ENCODE measurements at regions not wholly inside any gene's neighbourhood (a gene's known extent, or its start where the extent isn't known, plus 50 kb on each side); places are given as distances from the start of the nearest gene placed in this dataset.

DNA sequence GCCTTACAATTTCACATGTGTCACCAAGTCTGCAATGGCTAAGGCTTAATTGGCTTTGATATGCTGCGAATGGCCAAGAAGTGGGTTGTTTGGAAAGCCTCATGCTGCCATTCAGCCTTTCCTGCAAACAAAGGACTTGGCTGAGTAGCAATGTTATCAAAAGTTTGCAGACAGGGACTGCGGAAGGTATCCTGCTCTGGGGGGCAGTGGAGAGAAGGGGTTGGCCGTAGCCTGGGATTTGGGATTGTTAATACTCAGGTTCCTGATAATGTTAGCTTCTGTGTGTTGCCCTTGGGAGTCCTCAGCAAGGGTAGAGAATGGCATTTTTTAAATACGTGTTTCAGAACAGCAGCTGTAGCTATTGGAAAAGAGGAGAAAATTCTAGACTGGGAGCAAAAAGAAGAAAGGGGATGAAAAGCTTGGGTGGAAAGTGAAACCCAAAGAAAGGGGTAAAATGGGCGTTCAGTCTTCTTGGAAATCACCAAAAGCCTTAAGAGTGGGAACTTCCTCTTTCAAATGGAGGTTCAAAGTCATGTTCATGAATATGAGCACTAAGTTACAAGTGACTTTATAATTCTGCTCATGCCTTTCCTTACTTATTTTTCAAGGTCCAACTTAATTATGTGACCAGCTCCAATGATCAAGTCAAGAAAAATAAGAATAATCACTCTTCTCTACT lies 325.1 kb downstream of the RNF144A start:
- no peak for TF ChIP-seq POLR2AphosphoS5 (IDR thresholded peaks at IDR 0.05; ENCODE audit: low read depth, low read length)
- TF ChIP-seq, protein P1, sequence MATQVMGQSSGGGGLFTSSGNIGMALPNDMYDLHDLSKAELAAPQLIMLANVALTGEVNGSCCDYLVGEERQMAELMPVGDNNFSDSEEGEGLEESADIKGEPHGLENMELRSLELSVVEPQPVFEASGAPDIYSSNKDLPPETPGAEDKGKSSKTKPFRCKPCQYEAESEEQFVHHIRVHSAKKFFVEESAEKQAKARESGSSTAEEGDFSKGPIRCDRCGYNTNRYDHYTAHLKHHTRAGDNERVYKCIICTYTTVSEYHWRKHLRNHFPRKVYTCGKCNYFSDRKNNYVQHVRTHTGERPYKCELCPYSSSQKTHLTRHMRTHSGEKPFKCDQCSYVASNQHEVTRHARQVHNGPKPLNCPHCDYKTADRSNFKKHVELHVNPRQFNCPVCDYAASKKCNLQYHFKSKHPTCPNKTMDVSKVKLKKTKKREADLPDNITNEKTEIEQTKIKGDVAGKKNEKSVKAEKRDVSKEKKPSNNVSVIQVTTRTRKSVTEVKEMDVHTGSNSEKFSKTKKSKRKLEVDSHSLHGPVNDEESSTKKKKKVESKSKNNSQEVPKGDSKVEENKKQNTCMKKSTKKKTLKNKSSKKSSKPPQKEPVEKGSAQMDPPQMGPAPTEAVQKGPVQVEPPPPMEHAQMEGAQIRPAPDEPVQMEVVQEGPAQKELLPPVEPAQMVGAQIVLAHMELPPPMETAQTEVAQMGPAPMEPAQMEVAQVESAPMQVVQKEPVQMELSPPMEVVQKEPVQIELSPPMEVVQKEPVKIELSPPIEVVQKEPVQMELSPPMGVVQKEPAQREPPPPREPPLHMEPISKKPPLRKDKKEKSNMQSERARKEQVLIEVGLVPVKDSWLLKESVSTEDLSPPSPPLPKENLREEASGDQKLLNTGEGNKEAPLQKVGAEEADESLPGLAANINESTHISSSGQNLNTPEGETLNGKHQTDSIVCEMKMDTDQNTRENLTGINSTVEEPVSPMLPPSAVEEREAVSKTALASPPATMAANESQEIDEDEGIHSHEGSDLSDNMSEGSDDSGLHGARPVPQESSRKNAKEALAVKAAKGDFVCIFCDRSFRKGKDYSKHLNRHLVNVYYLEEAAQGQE (IDR thresholded peaks at IDR 0.05; ENCODE audit: insufficient read depth in 1 of 2, low read depth in 2 of 2, low read length in 2 of 2): no peak
- no peak for TF ChIP-seq SIN3A (IDR thresholded peaks at IDR 0.05; ENCODE audit: borderline replicate concordance, insufficient read depth, low read length)
- TF ChIP-seq TAF1 (IDR thresholded peaks at IDR 0.05; ENCODE audit: borderline replicate concordance, insufficient read depth, low read length): no peak
- no peak for TF ChIP-seq FOXP2 (optimal IDR thresholded peaks at IDR 0.05; ENCODE audit: borderline replicate concordance, extremely low read depth, extremely low read length, insufficient read depth)
